SJCRH30 (cell line): ENCODE measurements at regions not wholly inside any gene's neighbourhood (a gene's known extent, or its start where the extent isn't known, plus 50 kb on each side); places are given as distances from the start of the nearest gene placed in this dataset.

Experiments
- DNase-seq, 2 experiments: peaks; one replicate each; pipeline ENCODE4 v3.0.0-alpha.2; 2015 to 2020
- H3K27ac ChIP-seq: fragments of 250-450 bp; sonication (Bioruptor Pico); 2 replicates; pipeline ENCODE4 v1.5.1; 2020; ENCODE audit warnings: mild to moderate bottlenecking, moderate library complexity
- H3K27me3 ChIP-seq: fragments of 250-450 bp; sonication (Bioruptor Pico); 2 replicates; pipeline ENCODE4 v1.5.1; 2020; ENCODE audit warnings: mild to moderate bottlenecking, moderate library complexity
- H3K36me3 ChIP-seq: fragments of 250-450 bp; sonication (Bioruptor Pico); 2 replicates; pipeline ENCODE4 v1.5.1; 2020; ENCODE audit warnings: mild to moderate bottlenecking, moderate library complexity
- H3K4me1 ChIP-seq: fragments of 250-450 bp; sonication (Bioruptor Pico); 2 replicates; pipeline ENCODE4 v1.5.1; 2020; ENCODE audit warnings: mild to moderate bottlenecking, moderate library complexity
- H3K4me3 ChIP-seq: fragments of 250-450 bp; sonication (Bioruptor Pico); 2 replicates; pipeline ENCODE4 v1.5.1; 2020; ENCODE audit warnings: mild to moderate bottlenecking, moderate library complexity
- H3K9me3 ChIP-seq: fragments of 250-450 bp; sonication (Bioruptor Pico); replicated peaks from 2 replicates; pipeline ENCODE4 v1.5.1; 2020; ENCODE audit warnings: mild to moderate bottlenecking, moderate library complexity

DNA sequence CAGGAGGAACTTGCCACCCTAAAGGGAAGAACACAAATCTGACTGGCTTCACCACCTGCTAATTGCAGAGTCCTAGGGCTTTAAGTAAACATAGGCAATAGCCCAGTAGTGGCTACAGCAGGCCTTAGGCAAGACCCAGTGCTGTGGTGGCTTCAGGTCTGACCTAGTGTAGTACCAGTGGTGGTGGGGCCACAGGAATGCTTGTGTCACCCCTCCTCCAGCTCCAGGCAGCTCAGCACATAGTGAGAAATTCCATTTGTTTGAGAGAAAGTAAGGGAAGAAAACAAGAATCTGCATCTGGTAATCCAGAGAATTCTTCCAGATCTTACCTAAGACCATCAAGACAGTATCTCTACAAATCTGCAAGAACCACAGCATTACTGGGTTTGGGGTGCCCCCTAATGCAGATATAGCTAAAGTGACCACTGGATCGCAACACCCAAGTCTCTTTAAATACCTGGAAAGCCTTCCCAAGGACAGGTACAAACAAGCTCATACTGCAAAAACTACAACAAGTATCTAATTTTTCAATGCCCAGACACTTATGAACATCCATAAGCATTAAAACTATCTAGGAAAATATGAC is 102.6 kb upstream of the TRPM3 start:
- Histone ChIP-seq H3K4me3 (no peak overlapping the region), H3K9me3 (no peaks in the 10 kb centered on the region; the same call in 1 of the 2 replicates), H3K4me1 (no peaks in the 10 kb centered on the region), H3K27ac (no peak overlapping the region), H3K27me3 (no peaks in the 10 kb centered on the region; the same call in 1 of the 2 replicates), H3K36me3 (no peaks in the 10 kb centered on the region)
- no peak for DNase-seq

DNA sequence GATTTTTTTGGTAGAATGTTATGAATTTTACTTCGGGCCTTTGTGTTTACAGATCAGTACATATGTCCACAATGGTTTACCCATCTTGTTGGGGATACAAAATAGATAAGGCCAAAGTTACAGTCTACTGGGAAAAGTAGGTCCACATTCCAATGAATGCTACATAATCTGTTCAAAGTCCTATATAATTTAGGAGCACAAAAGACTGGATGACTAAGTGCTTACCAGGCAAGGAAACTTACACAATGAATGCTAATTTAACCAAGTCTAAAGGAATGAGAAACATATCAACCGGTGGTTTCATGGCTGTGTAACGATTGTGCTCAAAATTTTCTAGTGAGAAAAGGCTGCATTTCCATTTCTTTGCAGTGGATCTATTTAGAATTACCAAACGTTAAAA is 97.4 kb upstream of the TRPM3 start:
- no peak overlapping the region for H3K27ac ChIP-seq
- H3K4me1 ChIP-seq = no peaks in the 10 kb centered on the region

DNA sequence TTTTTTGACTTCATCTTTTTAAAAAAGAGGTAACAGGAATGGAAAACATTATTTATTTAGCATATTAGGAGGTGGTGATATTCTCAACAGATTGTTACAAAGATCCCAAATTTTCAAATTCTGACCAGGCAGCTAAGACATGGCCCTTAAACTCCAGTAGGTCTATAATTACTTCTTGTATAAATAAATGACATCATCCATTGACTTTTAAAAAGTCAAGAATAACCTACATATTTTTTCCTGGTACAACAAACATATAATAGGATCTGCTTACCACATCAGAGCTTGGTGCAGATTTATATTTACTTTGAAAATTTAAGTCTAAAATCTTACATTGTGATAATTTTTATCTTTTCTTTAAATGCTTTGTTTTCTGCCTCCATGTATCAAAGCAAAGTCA is 92.2 kb upstream of the TRPM3 start:
- no peaks in the 10 kb centered on the region for H3K36me3 ChIP-seq

More for the DNA sequence above, 97.4 kb upstream of the TRPM3 start:
- Histone ChIP-seq H3K9me3 (no peaks in the 10 kb centered on the region), H3K36me3 (no peaks in the 10 kb centered on the region), H3K27me3 (no peaks in the 10 kb centered on the region; the same call in 1 of the 2 replicates), H3K4me3 (no peak overlapping the region)
- no peak for DNase-seq

DNA sequence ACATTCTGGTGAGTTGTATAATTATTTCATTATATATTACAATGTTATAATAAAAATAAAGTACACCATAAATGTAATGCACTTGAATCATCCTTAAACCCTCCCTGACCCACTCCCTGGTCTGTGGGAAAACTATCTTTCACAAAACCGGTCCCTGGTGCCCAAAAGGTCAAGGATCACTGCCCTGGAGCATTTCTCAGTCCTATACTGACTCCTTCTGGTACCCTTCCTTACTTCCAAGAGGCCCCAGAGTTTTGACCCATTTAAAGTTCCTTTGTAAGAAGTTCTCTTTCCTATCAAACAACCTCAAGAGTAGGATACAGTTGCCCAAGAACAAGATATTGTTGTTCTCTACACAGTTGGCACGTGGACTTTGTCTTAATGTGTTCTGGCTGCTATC is 88.9 kb upstream of the TRPM3 start:
- Histone ChIP-seq H3K4me3 (no peak overlapping the region), H3K4me1 (no peaks in the 10 kb centered on the region), H3K27ac (no peak overlapping the region), H3K36me3 (no peaks in the 10 kb centered on the region), H3K27me3 (no peaks in the 10 kb centered on the region), H3K9me3 (no peaks in the 10 kb centered on the region)
- DNase-seq = no peak

More for the DNA sequence above, 92.2 kb upstream of the TRPM3 start:
- DNase-seq = no peak
- Histone ChIP-seq H3K9me3 (no peaks in the 10 kb centered on the region), H3K4me1 (no peaks in the 10 kb centered on the region), H3K27me3 (no peaks in the 10 kb centered on the region), H3K27ac (no peak overlapping the region), H3K4me3 (no peak overlapping the region)

DNA sequence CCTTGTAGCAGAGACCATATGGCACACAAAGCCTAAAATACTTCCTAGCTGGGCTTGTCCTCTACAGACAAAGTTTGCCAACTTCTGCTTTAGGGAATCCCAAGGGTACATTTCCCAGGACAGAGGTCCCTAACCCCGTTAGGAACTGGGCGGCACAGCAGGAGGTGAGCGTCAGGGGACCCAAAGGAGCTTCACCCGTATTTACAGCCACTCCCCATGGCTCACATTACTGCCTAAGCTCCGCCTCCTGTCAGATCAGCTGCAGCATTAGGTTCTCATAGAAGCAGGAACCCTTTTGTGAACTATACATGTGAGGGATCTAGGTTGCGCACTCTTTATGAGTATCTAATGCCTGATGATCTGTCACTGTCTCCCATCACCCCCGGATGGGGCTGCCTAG is 88.5 kb upstream of the TRPM3 start:
- Histone ChIP-seq H3K27ac (no peak overlapping the region), H3K36me3 (no peaks in the 10 kb centered on the region), H3K4me1 (no peaks in the 10 kb centered on the region), H3K4me3 (no peak overlapping the region), H3K27me3 (no peaks in the 10 kb centered on the region), H3K9me3 (no peaks in the 10 kb centered on the region)
- DNase-seq = peak in 1 of 2 experiments; percentile 2

DNA sequence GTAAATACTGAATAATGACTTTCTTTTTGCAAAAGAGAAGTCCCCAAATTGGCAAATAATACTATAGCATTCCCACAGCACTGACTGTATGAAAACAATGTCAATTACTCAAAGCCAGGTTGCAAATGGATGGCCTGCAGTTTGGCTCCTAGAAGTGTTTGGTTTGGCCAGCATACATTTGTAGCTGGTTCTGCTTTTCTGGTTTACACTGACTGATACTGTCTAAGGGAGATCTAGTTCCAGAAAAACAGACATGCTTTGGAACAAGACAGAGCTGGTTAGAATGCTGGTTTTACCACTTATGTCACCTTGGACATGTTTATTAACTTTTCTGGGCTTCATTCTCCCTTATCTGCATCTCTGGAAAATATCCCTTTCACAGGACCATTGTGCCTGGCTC is 81.5 kb upstream of the TRPM3 start:
- Histone ChIP-seq H3K27me3 (no peaks in the 10 kb centered on the region), H3K36me3 (no peaks in the 10 kb centered on the region), H3K27ac (no peak overlapping the region), H3K4me1 (no peaks in the 10 kb centered on the region), H3K4me3 (no peak overlapping the region), H3K9me3 (no peaks in the 10 kb centered on the region)
- no peak for DNase-seq

DNA sequence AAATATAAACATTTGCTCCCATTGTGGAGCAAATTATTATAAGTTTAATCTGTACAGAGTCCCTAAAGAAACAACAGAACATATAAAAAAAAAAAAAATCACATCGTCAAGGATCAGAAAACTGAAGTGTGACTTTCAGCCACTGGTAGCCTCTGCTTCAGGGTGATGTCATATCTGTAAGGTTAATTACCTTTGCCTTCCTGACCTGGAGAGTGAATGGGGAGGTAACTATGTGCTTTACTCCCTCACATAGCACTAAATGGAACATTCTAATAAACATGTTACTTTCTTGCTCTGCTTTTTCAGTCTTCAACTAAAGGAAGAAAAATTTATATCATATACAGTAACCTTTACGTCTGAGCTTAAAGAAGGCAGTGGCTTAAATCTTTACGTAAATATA is 70.3 kb upstream of the TRPM3 start:
- Histone ChIP-seq H3K27ac (no peak overlapping the region), H3K4me3 (no peak overlapping the region), H3K27me3 (no peaks in the 10 kb centered on the region), H3K9me3 (peaks cover 3% of the 10 kb centered on the region; the same call in 1 of the 2 replicates), H3K36me3 (no peaks in the 10 kb centered on the region), H3K4me1 (no peaks in the 10 kb centered on the region)
- no peak for DNase-seq

DNA sequence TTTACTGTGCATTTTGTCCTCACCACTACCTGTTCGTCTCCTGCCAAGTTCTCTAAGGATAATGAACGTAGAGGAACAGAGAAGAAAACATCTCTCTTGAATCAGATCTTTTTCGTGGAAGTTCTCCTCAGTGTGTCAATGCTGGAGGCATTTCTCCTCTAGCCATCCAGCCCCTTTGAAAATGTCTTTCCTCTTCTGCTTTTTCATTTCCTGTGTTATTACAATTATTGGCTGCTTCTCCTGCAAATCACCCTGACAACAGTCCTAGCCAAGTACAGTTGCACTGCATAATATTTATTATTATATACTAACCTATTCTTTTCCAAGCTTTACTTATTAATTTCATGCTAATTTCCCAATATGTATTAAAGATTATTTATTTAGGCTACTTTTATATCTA is 61.8 kb upstream of the TRPM3 start:
- no peaks in the 10 kb centered on the region for H3K9me3 ChIP-seq
- no peaks in the 10 kb centered on the region for H3K4me1 ChIP-seq
- no peak overlapping the region for H3K4me3 ChIP-seq
- H3K36me3 ChIP-seq = no peaks in the 10 kb centered on the region
- H3K27me3 ChIP-seq = peaks cover 5% of the 10 kb centered on the region
- no peak for DNase-seq
- H3K27ac ChIP-seq = no peak overlapping the region

DNA sequence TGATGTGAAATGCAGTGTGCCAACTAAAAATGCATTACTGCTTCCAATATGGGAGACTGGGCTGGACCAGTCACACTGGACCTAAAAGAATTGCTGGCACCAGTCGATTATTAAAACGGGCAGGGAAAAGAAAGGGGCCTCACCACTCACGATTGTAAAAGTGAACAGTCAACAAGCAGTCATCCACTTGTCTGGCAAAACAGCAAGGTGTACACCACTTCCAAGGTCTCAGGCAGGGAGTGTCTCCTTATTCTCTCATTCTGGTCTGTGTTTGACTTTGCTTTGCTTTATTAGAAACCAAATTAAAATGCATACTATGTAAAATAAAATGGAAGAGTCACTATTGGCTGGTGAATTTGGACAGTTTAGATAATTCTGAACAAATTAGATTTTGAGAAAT is 57.8 kb upstream of the TRPM3 start:
- no peak for DNase-seq
- Histone ChIP-seq H3K36me3 (no peaks in the 10 kb centered on the region), H3K9me3 (no peaks in the 10 kb centered on the region), H3K27me3 (peaks cover 5% of the 10 kb centered on the region), H3K4me1 (no peaks in the 10 kb centered on the region), H3K27ac (no peak overlapping the region), H3K4me3 (no peak overlapping the region)

DNA sequence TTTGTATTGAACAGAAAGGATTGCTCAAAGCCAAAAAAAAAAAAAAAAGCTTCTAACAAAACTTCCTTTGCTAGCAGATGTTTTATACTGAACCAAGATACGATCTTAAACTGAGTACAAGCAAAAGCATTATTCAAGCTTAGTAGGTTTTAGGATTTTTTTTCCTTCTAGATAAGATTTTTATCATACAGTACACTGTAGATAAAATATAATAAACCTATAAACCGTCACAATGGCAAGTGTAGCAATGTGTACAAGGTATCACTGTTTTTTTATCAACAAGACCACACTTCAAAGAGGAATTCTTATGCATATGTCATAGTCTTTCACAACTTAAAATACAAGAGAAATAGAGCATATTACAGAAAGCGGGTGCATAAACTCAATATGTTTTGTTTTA is 56.5 kb upstream of the TRPM3 start:
- no peak for DNase-seq
- H3K9me3 ChIP-seq = no peaks in the 10 kb centered on the region
- peaks cover 14% of the 10 kb centered on the region for H3K27me3 ChIP-seq
- H3K36me3 ChIP-seq = no peaks in the 10 kb centered on the region
- H3K4me3 ChIP-seq = no peak overlapping the region
- H3K27ac ChIP-seq = no peak overlapping the region
- H3K4me1 ChIP-seq = no peaks in the 10 kb centered on the region

DNA sequence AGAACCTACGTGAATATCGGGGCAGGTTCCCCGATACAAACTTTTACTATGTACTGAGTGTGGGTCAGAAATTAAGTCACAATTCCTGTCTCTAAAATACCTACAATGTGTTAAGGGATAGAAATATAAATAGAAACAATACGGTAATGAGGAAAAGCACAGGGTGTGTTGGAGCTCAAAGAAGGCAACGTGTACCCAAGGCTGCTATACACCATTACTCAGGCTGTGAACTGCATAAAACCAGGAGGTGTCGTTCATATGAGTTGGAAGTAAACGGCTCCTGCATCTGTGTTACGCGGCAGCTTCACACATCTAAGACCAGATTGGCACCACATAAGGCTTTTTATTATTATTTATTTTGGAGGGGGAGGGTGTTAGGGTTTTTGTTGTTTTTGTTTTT is 50.1 kb upstream of the TRPM3 start:
- Histone ChIP-seq H3K27ac (no peak overlapping the region), H3K4me3 (no peak overlapping the region), H3K27me3 (peaks cover 8% of the 10 kb centered on the region; the same call in 1 of the 2 replicates), H3K4me1 (no peaks in the 10 kb centered on the region), H3K9me3 (no peaks in the 10 kb centered on the region; the same call in 1 of the 2 replicates), H3K36me3 (no peaks in the 10 kb centered on the region)
- no peak for DNase-seq
